LNCAP (cell line): ENCODE measurements at regions not wholly inside any gene's neighbourhood (a gene's known extent, or its start where the extent isn't known, plus 50 kb on each side); places are given as distances from the start of the nearest gene placed in this dataset.

Experiments used
- CTCF ChIP-seq: fragments of 450-650 bp; IDR thresholded peaks from 2 replicates; pipeline ENCODE4 v1.5.1; 2017; ENCODE audit warnings: mild to moderate bottlenecking

GRCh38 chr21:41681939-41682718, 84.7 kb downstream of the RIPK4 start:
- TF ChIP-seq CTCF: no peak

DNA sequence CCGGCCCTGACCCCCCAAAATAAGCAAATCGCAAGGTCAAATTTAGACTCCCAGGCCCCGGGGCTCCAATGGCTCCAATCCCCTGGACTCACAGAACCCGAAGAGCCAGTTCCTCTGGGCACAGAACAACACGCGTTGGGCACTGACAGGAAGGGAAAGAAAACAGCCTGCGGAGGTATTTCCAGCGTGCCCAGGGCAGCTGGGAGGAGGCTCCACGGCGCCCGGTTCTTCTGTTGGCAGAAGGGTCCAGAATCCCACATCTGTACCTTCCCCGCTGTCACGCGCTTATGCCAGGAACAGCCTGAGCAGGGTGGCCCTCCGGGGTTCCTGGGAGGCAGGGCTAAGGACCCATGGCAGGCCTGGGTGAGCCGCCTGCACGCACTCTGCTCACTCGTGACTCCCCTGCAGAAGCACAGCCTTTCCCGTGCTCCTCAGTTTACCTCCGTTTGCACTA, 85.5 kb downstream of the RIPK4 start:
- no peak for TF ChIP-seq CTCF

- TF ChIP-seq CTCF: no peak
Measured at GRCh38 chr21:41680444-41681347, 86.2 kb downstream of the RIPK4 start.

DNA sequence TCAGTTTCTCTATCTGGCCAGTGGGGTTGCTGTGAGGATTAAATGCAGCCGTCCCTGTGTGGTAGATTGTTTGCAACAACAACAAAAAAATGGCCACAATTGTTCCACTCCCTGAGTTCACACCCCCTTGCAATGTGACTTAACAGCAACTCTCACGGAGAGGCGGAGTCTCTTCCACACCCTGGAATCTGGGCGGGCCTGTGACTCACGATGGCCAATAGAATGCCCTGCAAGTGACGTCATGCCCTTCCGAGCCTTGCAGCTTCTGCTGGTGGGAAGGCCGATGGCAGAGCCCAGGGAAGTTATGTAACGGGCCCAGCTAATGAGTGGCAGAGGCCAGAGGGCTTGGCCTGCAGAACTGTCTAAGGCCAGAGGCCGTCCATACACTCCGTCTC, 87.9 kb downstream of the RIPK4 start:
- no peak for TF ChIP-seq CTCF

- no peak for TF ChIP-seq CTCF
Measured at GRCh38 chr21:41678016-41678923, 88.6 kb downstream of the RIPK4 start.

GRCh38 chr21:41677671-41678015, 89.2 kb downstream of the RIPK4 start:
- no peak for TF ChIP-seq CTCF

- TF ChIP-seq CTCF: no peak
Measured at GRCh38 chr21:41676198-41676597, 90.7 kb downstream of the RIPK4 start.
